CD4-positive, alpha-beta T cell treated with Interleukin-12 subunit alpha and Interleukin-12 subunit beta, for 1 hour (primary cell): ENCODE measurements at regions not wholly inside any gene's neighbourhood (a gene's known extent, or its start where the extent isn't known, plus 50 kb on each side); places are given as distances from the start of the nearest gene placed in this dataset.

Experiments
- DNase-seq: peaks from one replicate; pipeline ENCODE4 v3.0.0-alpha.2; 2020

- no peak for DNase-seq
Observed at GRCh38 chr11:127677660-127678425, 677.3 kb upstream of the KIRREL3 start.

- no peak for DNase-seq
Observed at GRCh38 chr11:127675581-127675980, 675.0 kb upstream of the KIRREL3 start.

GRCh38 chr11:127674754-127675153 lies 674.2 kb upstream of the KIRREL3 start:
- no peak for DNase-seq

GRCh38 chr11:127670374-127671119 lies 670.0 kb upstream of the KIRREL3 start:
- no peak for DNase-seq

GRCh38 chr11:127656116-127656836 lies 655.7 kb upstream of the KIRREL3 start:
- DNase-seq, result no peak

- no peak for DNase-seq
Observed at GRCh38 chr11:127653076-127653475, 652.5 kb upstream of the KIRREL3 start.

GRCh38 chr11:127651888-127652221 lies 651.3 kb upstream of the KIRREL3 start:
- DNase-seq, result no peak

GRCh38 chr11:127651175-127651887 lies 650.8 kb upstream of the KIRREL3 start:
- no peak for DNase-seq

- no peak for DNase-seq
Observed at GRCh38 chr11:127649958-127650357, 649.4 kb upstream of the KIRREL3 start.

GRCh38 chr11:127649071-127649470 lies 648.5 kb upstream of the KIRREL3 start:
- no peak for DNase-seq

- DNase-seq, result no peak
Observed at GRCh38 chr11:127648583-127648982, 648.0 kb upstream of the KIRREL3 start.

- no peak for DNase-seq
Observed at GRCh38 chr11:127644366-127644765, 643.8 kb upstream of the KIRREL3 start.

GRCh38 chr11:127643268-127644058 lies 642.9 kb upstream of the KIRREL3 start:
- DNase-seq, result no peak

- DNase-seq, result no peak
Observed at GRCh38 chr11:127640561-127641451, 640.2 kb upstream of the KIRREL3 start.

GRCh38 chr11:127639916-127640315 lies 639.3 kb upstream of the KIRREL3 start:
- no peak for DNase-seq

- no peak for DNase-seq
Observed at GRCh38 chr11:127632976-127633680, 632.6 kb upstream of the KIRREL3 start.

GRCh38 chr11:127632546-127632945 lies 632.0 kb upstream of the KIRREL3 start:
- no peak for DNase-seq

GRCh38 chr11:127631974-127632373 lies 631.4 kb upstream of the KIRREL3 start:
- no peak for DNase-seq

- no peak for DNase-seq
Observed at GRCh38 chr11:127629200-127629599, 628.6 kb upstream of the KIRREL3 start.

GRCh38 chr11:127628458-127628785 lies 627.9 kb upstream of the KIRREL3 start:
- no peak for DNase-seq
